NCI-H2227 (cell line): ENCODE measurements at regions not wholly inside any gene's neighbourhood (a gene's known extent, or its start where the extent isn't known, plus 50 kb on each side); places are given as distances from the start of the nearest gene placed in this dataset.

Experiments
- DNase-seq: peaks from one replicate; lab custom pipeline; 2025; ENCODE audit not compliant: unreplicated experiment; lab: John Stamatoyannopoulos, UW

DNA sequence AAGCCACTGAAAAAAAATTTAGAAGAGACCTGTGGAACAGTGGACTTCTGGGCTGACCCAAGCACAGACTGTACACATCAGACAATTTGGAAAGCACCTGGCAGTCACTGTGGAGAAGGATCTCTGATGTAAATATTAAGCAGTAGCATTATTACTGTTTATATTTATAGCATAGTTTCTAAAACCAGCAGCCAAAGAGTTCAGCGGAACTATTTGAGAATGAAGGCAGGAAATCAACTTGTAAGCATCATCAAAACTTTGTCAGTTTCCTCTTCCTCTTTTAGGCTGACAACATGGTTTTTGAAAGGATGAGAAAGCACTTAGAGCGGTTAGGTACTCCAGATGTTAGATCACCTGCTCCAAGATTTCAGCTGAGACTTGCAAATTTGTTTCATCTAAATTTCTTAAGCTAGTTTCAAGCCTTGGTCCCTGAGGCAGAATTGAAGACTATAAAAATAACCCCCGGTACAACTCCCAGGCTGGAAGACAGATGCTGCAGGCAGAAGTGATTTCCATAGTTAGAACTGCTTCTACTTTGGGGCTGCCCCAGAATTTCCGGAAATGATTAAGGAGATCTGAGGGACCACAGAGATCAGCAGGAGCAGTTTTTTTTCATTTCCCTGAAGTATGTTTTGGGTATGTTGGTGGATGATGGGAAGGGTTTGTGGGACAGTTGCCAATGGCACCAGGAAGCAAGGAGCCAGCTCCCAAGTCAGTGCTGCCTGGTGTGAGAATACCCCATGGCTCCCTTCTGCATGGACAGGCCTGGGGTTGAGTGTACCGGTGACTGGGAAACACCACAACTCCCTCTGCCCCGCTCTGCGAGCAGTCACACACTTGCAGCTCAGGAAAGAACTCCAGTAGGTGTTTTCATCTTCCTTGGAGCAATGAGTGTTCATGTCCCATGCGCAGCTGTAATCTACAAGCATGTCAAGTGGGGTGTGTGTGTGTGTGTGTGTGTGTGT lies 354.5 kb downstream of the NUAK1 start:
- DNase-seq: no peak

DNA sequence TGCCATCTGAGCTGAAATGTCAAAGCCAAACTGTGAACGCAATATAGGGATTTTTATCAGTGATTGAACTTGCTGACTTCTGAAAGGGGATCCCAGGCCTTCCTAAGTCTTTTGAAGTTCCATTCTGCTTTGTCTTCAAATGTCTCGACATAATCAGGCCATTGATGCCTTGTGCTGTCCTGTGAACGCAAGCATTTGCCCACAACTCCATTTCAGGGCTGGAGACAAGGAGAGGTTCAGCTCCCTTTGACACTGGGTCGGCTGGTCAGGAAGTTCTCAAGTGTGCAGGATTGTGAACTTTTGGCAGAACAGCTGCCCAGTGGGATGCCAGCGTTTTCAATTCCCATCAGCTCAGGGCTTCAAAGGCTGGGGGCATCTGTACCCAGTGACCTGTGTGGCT lies 345.3 kb downstream of the NUAK1 start:
- DNase-seq: no peak

DNA sequence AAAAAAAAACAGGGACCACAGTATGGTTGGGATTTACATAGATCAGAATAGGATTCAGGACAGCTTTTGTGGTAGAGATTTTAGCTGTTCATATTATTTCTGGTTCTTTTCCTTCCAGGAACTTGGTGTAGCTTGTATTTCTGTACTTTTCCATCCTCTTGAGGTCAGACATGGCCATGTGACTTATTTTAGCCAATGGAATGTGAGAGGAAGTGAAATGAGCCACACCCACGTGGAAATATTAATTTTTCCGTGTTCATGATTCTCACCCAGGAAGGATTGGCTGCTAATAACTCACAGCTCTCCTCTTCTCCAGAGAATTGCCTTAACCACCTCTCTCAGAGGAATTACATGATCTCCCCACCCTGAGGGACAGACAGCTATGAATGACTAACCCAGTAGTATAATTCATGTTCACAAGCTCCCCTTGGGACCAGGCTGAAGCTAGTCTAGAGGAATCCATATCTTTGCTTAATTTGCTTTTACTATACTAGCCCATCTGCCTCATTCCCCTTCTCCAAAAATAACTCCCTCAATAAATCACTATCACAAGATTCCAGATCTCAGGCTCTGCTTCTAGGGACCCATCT lies 340.4 kb downstream of the NUAK1 start:
- DNase-seq: no peak

DNA sequence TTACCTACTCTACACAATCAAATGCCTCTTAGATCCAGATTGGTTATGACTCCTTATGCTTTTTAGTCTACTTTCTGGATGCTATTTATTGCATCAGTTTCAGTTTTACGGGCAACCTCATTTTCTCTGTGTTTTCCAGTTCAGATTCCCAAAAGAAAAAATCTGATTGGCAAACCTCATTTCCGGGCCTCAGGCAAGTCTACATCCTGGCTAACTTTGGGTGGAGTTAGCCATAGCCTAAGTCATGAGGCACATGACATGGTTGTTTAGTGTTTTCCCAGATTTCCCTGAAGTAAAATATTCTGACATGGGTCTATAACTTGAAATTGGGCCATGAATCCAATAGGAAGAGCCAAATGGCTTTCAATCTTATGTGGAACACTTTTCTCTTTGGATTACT lies 339.7 kb downstream of the NUAK1 start:
- DNase-seq: no peak

DNA sequence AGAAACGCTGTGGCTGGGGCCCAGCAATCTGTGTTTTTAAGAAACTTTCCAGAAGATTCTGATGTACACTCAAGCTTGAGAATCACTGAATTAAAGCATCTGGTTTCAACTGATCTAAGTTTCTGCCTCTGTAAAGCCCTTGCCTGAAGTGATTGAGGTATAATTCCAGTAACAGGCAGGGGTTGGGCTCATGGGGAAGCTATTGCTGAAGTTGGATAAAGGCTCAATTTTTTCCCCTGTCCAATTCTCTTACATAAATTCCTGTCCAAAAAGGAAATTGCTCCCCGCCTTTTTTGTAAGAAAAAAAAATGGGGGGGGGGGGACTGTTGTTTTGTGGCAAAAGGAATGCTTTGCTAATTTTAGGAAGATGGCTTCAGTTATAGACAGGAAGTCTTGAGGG lies 337.4 kb downstream of the NUAK1 start:
- DNase-seq: no peak

DNA sequence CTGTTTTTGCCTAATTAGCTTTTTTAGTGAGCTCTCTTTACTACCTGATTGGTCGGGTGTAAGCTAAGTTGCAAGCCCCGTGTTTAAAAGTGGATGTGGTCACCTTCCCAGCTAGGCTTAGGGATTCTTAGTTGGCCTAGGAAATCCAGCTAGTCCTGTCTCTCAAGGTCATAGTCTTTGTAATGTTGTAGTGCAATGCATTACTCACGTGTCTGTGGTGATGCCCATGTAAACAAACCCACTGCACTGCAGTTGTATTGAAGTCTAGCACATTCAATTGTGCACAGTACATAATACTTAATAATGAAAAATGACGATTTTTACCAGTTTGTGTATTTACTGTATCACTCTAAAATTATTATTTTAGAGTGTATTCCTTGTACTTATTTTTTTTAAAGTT lies 335.5 kb downstream of the NUAK1 start:
- no peak for DNase-seq

DNA sequence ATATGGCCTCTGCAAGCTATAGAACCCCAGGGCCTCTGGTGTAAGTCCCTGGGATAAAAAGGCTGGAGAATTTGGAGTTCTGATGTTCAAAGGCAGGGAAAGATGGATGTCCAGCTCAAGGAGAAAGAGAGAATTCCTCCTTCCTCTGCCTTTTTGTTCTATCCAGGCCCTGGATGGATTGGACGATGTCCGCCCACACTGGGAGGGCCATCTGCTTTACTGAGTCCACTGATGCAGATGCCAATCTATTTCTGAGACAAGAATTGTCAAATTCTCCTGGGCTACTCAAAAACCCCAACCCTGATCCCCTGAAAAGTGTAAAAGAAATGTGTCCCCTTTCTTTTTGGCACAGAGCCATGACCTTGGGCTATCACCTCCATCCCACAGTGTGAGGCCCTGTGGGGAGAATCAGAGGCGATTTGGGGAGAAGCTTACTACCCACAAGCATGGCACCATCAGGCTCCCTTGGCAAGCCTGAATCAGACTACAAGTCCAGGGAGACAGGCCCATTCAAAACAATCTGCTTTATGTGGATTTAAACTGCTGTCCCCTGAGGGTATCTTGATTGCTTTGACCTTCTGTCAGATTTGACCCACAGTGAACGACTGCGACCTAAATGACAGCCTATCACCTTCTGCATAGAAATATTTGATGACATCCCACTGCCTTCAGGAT lies 334.0 kb downstream of the NUAK1 start:
- no peak for DNase-seq

DNA sequence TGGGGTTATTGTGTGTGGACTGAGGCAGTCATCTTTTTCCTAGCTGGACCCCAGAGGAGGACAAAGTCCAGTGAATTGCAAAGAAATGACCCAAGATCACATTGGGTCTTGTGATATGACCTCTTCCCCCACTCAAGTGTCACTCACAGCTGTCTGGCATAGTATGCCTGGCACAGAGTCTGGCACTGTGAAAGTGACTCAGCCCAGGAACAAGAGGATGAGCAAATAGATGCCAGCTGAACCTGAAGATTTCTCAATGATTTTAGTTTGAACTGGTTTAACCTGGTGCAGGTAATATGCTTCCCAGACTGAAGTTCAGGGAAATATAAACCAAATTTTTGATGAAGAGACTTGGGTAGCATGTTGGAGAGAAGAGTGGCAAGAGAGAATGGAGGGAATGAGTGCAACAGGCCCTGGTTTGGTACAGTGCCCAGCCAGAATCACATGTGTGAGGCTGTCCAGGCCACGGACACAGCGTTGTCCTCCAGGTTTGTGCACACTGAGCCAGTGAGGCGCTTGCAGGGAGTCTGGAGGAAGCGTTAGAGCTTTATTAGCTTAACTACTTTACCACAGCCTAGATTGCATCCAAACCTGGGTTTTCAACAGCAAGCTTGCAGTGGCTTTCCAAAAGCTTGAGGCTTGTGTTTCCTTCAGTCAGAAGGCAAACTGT lies 332.9 kb downstream of the NUAK1 start:
- DNase-seq: no peak

DNA sequence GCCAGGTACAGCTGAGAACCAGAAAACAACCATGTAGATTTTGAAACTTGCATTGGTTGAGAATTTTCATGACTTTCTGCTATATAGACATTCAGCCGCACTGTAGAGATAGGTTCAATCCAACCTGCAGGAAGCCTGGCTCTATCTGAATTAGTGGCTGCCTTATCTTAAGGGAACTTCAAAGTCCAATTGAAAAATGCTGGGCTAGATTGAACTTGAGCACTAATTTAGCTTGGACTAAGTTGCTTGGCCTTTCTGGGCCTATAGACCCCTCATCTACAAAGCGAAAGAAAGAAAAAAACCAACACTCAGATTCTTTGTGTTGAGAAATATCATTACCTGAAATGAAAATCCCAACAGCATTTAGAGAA lies 332.4 kb downstream of the NUAK1 start:
- DNase-seq: no peak

DNA sequence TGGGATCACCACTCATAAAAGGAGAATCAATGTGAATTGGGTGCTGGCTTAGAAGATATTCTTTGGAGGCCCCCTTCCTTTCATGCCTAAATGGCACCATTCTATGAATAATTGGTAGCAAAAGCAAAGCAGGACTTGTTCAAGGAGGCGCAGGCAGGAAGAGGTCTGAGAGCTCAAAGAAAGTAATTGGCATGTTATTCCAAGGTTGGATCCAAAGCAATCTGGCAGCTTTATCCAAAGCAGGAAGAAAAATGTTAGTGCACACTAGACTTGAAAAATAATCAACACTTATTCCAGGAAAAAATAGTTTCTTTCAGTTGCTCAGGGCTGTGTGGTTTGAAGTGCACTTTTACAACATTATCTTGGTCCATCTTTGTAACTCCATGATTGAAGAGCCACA lies 326.4 kb downstream of the NUAK1 start:
- no peak for DNase-seq

DNA sequence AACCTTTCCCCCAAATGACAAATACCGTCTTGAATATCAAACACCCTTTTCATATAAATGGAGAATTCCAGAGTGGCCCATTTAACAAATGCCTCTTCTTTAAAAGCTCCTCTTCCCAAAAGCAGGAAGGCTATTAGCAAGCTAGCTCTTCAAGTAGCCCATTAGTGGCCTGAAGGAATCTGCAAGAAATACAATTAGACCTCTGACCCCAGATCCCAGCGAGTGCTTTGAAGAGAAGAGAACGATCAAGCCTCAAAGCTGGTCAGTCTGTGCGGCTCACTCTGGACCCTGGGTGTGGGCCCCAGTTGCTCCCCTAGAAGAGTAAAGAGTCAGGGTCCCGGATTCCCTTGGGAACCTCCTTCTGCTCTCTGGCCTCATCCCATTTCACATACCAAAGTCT lies 325.6 kb downstream of the NUAK1 start:
- peak; percentile 43 for DNase-seq

DNA sequence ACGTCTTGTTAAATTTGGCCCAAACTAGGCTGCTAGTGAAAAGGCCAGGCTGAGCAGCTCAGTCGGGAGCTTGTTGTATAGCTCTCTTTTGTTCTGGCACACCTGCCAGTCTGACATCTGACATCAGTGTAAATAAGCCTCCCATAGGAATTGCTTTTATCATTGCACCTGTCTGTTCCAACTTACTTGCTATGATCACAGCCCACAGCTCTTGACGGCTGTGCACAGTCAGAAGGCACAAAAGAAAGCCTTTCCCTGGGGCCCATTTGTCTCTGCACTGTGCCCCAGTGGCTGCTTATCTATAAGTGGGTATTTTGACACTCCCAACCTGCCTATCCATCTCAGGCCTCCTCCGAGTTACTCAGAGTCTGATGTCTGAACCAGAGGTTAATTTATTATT lies 324.5 kb downstream of the NUAK1 start:
- peak; percentile 84 for DNase-seq

DNA sequence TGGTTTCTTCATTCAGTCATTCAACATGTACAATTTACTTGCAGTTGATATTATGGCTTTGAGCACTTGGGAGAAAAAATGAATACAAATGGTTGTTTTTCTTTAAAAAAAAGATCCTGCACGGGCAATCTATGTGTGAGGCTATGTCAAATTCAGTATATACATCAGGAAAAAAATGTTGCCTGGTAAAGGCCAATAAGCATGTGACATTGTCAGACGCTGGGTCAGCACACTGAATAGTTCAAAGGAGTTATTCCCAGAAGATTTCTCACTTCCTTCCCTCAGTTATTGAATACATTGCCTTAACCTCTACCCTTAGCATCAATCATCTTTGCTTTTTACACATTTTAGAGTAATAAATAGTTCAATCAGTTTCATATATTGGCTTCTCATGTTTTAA lies 319.2 kb downstream of the NUAK1 start:
- no peak for DNase-seq

DNA sequence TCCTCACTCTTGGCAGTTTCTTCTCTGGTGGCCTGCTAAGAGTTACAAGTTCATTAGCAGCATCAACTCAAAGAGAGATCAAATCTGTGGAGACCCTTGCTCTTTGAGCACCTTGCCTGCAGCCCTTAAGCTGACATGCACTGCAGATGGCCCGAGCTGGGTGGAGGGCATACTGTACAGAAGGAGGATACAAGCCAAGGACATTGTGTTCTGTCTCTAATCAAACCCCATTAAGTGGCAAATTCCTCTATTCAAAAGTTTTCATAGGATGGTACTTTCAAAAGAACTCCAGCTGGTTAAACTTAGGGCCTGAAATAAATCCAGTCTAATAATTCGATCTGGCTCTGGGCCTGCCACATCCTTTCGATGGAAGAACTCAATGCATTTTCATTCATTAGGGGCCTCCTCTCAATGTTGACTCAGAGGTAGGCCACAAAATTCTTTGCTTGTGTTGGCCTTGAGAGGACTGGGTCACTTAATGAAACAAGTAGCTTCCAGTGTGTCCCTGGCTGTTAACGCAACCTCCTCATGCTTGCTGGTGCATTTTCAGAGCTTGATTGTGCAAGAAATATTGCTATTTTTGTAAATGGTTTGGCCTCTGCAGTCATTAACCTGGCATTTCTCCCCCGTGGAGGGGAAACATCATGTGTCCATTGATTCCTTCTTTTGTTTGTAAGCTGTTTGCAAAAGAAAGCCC lies 318.2 kb downstream of the NUAK1 start:
- no peak for DNase-seq

DNA sequence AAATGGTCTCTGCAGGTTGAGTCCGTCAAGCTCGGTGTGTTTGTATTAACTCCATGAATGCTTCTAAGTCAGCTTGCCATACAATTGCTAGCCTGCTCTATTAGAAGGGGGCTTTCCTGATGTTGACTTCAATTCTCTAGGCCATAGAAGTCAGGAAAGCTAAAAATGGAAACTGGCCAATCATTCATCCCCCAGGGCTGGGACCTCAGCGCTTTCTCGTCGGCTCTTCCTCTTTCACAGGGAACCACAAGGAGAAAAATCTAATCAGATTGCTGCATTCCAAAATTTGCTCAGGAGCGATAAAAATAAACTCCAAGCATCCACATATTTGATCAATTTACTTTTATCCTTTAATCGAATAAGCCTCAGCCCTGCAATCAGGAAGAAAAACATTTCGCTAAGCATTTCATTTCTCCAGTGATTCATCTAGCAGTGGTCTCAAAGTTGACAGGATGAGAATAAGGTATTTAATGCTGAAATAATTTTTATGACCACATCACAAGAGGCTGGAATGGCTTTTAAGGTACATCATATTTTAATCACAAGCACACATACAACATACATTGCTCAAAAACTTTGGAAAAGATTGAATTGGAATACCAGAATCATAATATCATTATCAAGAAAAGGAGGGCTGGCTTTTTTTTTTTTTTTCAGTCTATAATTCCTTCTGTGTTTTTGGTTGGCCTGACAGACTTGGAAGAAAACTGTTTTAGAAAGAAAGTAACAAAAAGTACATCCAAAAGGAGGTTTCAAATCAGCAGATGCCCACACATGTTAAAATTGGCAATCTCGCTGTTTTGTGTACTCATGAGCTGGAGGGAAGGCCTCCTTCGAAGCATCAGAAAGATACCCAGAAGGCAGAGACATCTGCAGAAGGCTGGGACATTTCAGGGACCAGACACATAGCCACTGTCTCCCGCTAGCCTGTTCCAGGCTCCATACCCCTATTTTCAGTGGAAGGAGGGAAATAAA lies 316.3 kb downstream of the NUAK1 start:
- no peak for DNase-seq

DNA sequence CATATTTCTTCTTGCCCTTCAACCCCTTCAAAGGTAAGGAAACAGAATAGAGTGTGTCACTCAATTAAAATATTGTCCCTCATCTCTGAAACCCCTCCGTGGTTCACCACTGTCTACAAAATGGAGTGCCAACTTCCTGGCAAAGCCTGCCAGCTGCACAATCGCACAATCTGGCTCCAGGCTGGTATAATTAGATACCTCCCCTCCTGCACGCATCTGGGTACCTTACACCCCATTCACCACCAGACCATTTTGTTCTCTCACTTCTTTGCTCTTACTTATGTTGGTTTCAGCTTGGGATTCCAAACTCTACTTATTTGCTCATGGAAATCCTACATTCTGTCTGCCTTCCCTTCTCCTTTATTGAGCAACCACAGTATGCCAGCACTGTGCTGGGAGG lies 314.9 kb downstream of the NUAK1 start:
- no peak for DNase-seq

DNA sequence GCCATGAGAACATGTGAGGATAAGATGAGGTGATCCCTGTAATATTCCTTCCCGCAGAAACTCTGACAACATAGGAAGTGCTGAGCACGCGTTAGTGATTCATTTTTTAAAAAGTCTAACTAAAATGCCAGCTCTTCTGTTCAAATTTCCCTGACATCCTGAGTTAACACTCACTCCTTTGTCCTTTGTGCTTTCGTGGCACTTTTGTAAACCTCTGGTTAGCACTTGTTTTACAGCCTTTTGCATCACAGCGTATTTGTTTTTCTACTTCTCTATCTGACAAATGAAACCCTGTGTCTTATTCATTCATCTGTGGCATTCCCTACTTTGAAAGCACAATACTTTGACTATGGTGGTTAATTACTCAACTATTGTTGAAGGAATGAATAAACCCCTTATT lies 313.6 kb downstream of the NUAK1 start:
- DNase-seq: no peak

DNA sequence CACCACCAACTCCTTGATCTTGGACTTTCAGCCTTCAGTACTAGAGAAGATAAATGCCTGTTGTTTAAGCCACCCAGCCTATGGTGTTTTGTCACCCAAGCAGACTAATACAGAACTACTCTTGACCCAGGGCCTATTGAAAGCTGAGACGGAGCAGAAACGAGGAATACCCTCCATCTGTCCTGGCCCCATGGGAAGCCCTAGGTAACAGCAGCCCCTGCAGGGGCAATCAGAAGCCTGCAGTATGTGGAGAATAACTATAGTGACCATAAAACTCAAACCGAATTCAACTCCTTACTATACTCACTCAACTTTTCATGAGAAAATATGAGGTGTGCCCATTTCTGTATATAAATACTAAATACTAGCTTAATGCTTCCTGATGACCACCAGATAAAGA lies 307.4 kb downstream of the NUAK1 start:
- no peak for DNase-seq

DNA sequence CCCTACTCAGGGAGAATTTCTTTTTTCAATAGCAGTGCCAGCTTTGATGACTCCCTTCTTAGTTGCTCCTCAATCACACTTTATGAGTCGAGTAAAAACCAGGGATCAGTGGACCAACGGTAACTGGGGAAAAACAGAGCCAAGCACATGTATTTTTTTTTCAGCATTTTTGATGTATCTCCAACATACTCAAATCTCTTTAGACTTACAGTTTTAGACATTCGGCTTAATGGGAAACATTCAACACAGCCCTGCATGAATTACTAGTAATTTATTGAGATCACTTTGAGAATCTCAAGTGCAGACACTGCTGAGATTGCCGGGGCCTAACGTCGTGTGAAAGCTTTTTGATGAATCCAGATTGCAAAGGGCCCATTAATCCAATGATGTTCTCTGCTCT lies 306.7 kb downstream of the NUAK1 start:
- no peak for DNase-seq

DNA sequence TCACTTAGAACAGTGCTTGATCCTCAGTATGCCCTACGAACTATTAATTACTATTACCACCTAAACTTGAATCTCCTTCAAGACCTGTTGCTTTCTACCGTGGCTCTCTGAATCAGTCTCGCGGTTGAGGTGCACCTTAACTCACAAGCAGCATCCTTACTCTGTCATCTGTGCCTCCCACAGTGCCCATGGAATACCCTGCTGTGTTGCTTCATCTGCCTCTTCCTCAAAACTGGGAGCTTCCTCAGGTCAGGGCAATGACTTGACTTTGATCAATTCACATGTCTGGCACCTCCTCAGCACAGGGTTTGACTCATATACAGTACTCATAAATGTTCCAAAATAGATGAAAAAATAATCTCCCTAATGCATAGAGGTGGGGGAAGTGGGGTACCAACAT lies 305.9 kb downstream of the NUAK1 start:
- DNase-seq: no peak
